Central memory CD8-positive, alpha-beta T cell (primary cell): ENCODE measurements at regions not wholly inside any gene's neighbourhood (a gene's known extent, or its start where the extent isn't known, plus 50 kb on each side); places are given as distances from the start of the nearest gene placed in this dataset.
A peak's percentile ranks its signal among the peaks of the same experiment; 100 is the strongest.

Source experiments
- ATAC-seq: fragments of 150-1000 bp; cut with Tn5 transposase; replicated peaks from 2 replicates; pipeline ENCODE4 v1.10.0; 2022; ENCODE audit warnings: mild to moderate bottlenecking, moderate FRiP score, moderate number of reproducible peaks; ENCODE audit not compliant: poor library complexity, severe bottlenecking; ENCODE audit errors: extremely low read depth
- DNase-seq, 2 donors: peaks; one replicate each; pipeline ENCODE4 v3.0.0; 2021; ENCODE audit warnings: low spot score in 2 of 2
- H3K27ac Mint-ChIP-seq: one replicate; pipeline ENCODE4 v1.8.0; 2022; ENCODE audit warnings: low read depth, mild to moderate bottlenecking, moderate library complexity, mixed read lengths
- H3K27me3 Mint-ChIP-seq: one replicate; pipeline ENCODE4 v1.8.0; 2022; ENCODE audit warnings: mixed read lengths
- H3K36me3 Mint-ChIP-seq: one replicate; pipeline ENCODE4 v1.8.0; 2022; ENCODE audit warnings: mild to moderate bottlenecking, moderate library complexity, mixed read lengths; ENCODE audit not compliant: insufficient read depth
- H3K4me1 Mint-ChIP-seq: one replicate; pipeline ENCODE4 v1.8.0; 2022; ENCODE audit warnings: mixed read lengths
- H3K4me3 Mint-ChIP-seq: one replicate; pipeline ENCODE4 v1.8.0; 2022; ENCODE audit warnings: mild to moderate bottlenecking, moderate library complexity, mixed read lengths
- H3K9me3 Mint-ChIP-seq: one replicate; pipeline ENCODE4 v1.8.0; 2022; ENCODE audit warnings: mixed read lengths

- Mint-ChIP-seq H3K27ac (no peak overlapping the region), H3K4me3 (no peak overlapping the region), H3K36me3 (no peaks in the 10 kb centered on the region), H3K4me1 (no peaks in the 10 kb centered on the region), H3K9me3 (no peaks in the 10 kb centered on the region), H3K27me3 (peaks cover 55% of the 10 kb centered on the region)
- DNase-seq (no peak), ATAC-seq (no peak)
Observed at GRCh38 chr13:23986619-23987018, 89.3 kb upstream of the C1QTNF9B start.

GRCh38 chr13:23987331-23987894, 90.1 kb upstream of the C1QTNF9B start:
- no peak overlapping the region for H3K27ac Mint-ChIP-seq
- DNase-seq (no peak), ATAC-seq (no peak)
- H3K9me3 Mint-ChIP-seq, result no peaks in the 10 kb centered on the region
- H3K4me1 Mint-ChIP-seq, result no peaks in the 10 kb centered on the region
- no peak overlapping the region for H3K4me3 Mint-ChIP-seq
- H3K27me3 Mint-ChIP-seq, result peaks cover 56% of the 10 kb centered on the region
- H3K36me3 Mint-ChIP-seq, result no peaks in the 10 kb centered on the region

GRCh38 chr13:23988546-23989122, 91.3 kb upstream of the C1QTNF9B start:
- ATAC-seq (no peak), DNase-seq (no peak)
- no peaks in the 10 kb centered on the region for H3K4me1 Mint-ChIP-seq
- no peak overlapping the region for H3K27ac Mint-ChIP-seq
- H3K4me3 Mint-ChIP-seq, result no peak overlapping the region
- H3K27me3 Mint-ChIP-seq, result peaks cover 49% of the 10 kb centered on the region
- H3K9me3 Mint-ChIP-seq, result no peaks in the 10 kb centered on the region
- no peaks in the 10 kb centered on the region for H3K36me3 Mint-ChIP-seq

- H3K9me3 Mint-ChIP-seq, result no peaks in the 10 kb centered on the region
- peaks cover 44% of the 10 kb centered on the region for H3K27me3 Mint-ChIP-seq
- DNase-seq, result no peak
- no peak overlapping the region for H3K27ac Mint-ChIP-seq
- H3K4me1 Mint-ChIP-seq, result peaks cover 2% of the 10 kb centered on the region
- no peaks in the 10 kb centered on the region for H3K36me3 Mint-ChIP-seq
- no peak for ATAC-seq
- H3K4me3 Mint-ChIP-seq, result no peak overlapping the region
Observed at GRCh38 chr13:23990455-23990854, 93.2 kb upstream of the C1QTNF9B start.

- ATAC-seq (no peak), DNase-seq (no peak)
- Mint-ChIP-seq H3K9me3 (no peaks in the 10 kb centered on the region), H3K4me3 (no peak overlapping the region), H3K4me1 (peaks cover 6% of the 10 kb centered on the region), H3K27ac (no peak overlapping the region), H3K27me3 (peaks cover 37% of the 10 kb centered on the region), H3K36me3 (no peaks in the 10 kb centered on the region)
Observed at GRCh38 chr13:23991119-23991518, 93.8 kb upstream of the C1QTNF9B start.

GRCh38 chr13:23992781-23993679, 95.7 kb upstream of the C1QTNF9B start:
- Mint-ChIP-seq H3K4me3 (no peak overlapping the region), H3K36me3 (no peaks in the 10 kb centered on the region), H3K9me3 (no peaks in the 10 kb centered on the region), H3K4me1 (peaks cover 6% of the 10 kb centered on the region), H3K27me3 (peaks cover 37% of the 10 kb centered on the region), H3K27ac (no peak overlapping the region)
- DNase-seq (no peak), ATAC-seq (no peak)

GRCh38 chr13:23993680-23993985, 96.3 kb upstream of the C1QTNF9B start:
- H3K36me3 Mint-ChIP-seq, result no peaks in the 10 kb centered on the region
- ATAC-seq (no peak), DNase-seq (no peak)
- H3K27ac Mint-ChIP-seq, result no peak overlapping the region
- H3K4me3 Mint-ChIP-seq, result no peak overlapping the region
- H3K9me3 Mint-ChIP-seq, result no peaks in the 10 kb centered on the region
- H3K27me3 Mint-ChIP-seq, result peaks cover 32% of the 10 kb centered on the region
- peaks cover 6% of the 10 kb centered on the region for H3K4me1 Mint-ChIP-seq

- no peaks in the 10 kb centered on the region for H3K36me3 Mint-ChIP-seq
- no peaks in the 10 kb centered on the region for H3K9me3 Mint-ChIP-seq
- peaks cover 14% of the 10 kb centered on the region for H3K27me3 Mint-ChIP-seq
- no peak overlapping the region for H3K4me3 Mint-ChIP-seq
- ATAC-seq, result peak; percentile 46
- no peak overlapping the region for H3K27ac Mint-ChIP-seq
- no peak for DNase-seq
- peaks cover 6% of the 10 kb centered on the region for H3K4me1 Mint-ChIP-seq
Observed at GRCh38 chr13:23995283-23996073, 98.2 kb upstream of the C1QTNF9B start.

GRCh38 chr13:23996456-23996855, 99.2 kb upstream of the C1QTNF9B start:
- no peak for ATAC-seq
- DNase-seq, result no peak
- Mint-ChIP-seq H3K36me3 (no peaks in the 10 kb centered on the region), H3K4me3 (no peak overlapping the region), H3K27me3 (peaks cover 4% of the 10 kb centered on the region), H3K9me3 (no peaks in the 10 kb centered on the region), H3K27ac (no peak overlapping the region), H3K4me1 (peaks cover 6% of the 10 kb centered on the region)

- ATAC-seq, result no peak
- H3K4me3 Mint-ChIP-seq, result no peak overlapping the region
Observed at GRCh38 chr13:23999424-23999823, 102.1 kb upstream of the C1QTNF9B start.

GRCh38 chr13:24002206-24002815, 105.0 kb upstream of the C1QTNF9B start:
- ATAC-seq, result no peak
- Mint-ChIP-seq H3K36me3 (no peaks in the 10 kb centered on the region), H3K4me3 (no peak overlapping the region)

More at GRCh38 chr13:23999424-23999823, 102.1 kb upstream of the C1QTNF9B start:
- Mint-ChIP-seq H3K36me3 (no peaks in the 10 kb centered on the region), H3K4me1 (peaks cover 6% of the 10 kb centered on the region), H3K27me3 (peaks cover 11% of the 10 kb centered on the region), H3K27ac (no peak overlapping the region), H3K9me3 (no peaks in the 10 kb centered on the region)
- DNase-seq, result no peak

GRCh38 chr13:24004142-24004899, 107.0 kb upstream of the C1QTNF9B start:
- peaks cover 11% of the 10 kb centered on the region for H3K27me3 Mint-ChIP-seq
- no peak overlapping the region for H3K27ac Mint-ChIP-seq
- no peaks in the 10 kb centered on the region for H3K4me1 Mint-ChIP-seq
- no peak for ATAC-seq
- no peaks in the 10 kb centered on the region for H3K36me3 Mint-ChIP-seq
- no peak for DNase-seq
- no peaks in the 10 kb centered on the region for H3K9me3 Mint-ChIP-seq
- H3K4me3 Mint-ChIP-seq, result no peak overlapping the region

More at GRCh38 chr13:24002206-24002815, 105.0 kb upstream of the C1QTNF9B start:
- no peak for DNase-seq
- no peaks in the 10 kb centered on the region for H3K9me3 Mint-ChIP-seq
- H3K4me1 Mint-ChIP-seq, result no peaks in the 10 kb centered on the region
- no peak overlapping the region for H3K27ac Mint-ChIP-seq
- peaks cover 11% of the 10 kb centered on the region for H3K27me3 Mint-ChIP-seq
